Upper lobe of left lung (tissue), 6 donors: ENCODE measurements at regions not wholly inside any gene's neighbourhood (a gene's known extent, or its start where the extent isn't known, plus 50 kb on each side); places are given as distances from the start of the nearest gene placed in this dataset.
A peak's percentile ranks its signal among the peaks of the same experiment; 100 is the strongest.
"Not testable (repeated sequence)": the region's sequence is repeated elsewhere in the genome, so short reads cannot be mapped to it uniquely, and the experiment has no call there.

Experiments
- ATAC-seq, 2 donors: fragments of 200-7000 bp; cut with Tn5 transposase; one replicate each; pipeline ENCODE4 v1.9.1; 2022; ENCODE audit warnings: mild to moderate bottlenecking in 2 of 2, moderate library complexity in 2 of 2; ENCODE audit not compliant: low FRiP score in 2 of 2
- DNase-seq, 2 donors: peaks; one replicate each; pipeline ENCODE4 v3.0.0-alpha.2; 2019 to 2020
- H3K27ac ChIP-seq, 4 donors: fragments of 200-600 bp; sonication (generic); one replicate each; pipeline ENCODE4 v1.5.1; 2016 to 2019
- H3K27me3 ChIP-seq, 4 donors: fragments of 200-600 bp; sonication (generic); one replicate each; pipeline ENCODE4 v1.5.1; 2017 to 2019
- H3K36me3 ChIP-seq, 4 donors: fragments of 200-600 bp; sonication (generic); one replicate each; pipeline ENCODE4 v1.5.1; 2016 to 2019
- H3K4me1 ChIP-seq, 4 donors: fragments of 200-600 bp; sonication (generic); one replicate each; pipeline ENCODE4 v1.5.1; 2018 to 2019
- H3K4me3 ChIP-seq, 4 donors: fragments of 200-600 bp; sonication (generic); one replicate each; pipeline ENCODE4 v1.5.1; 2017 to 2019; ENCODE audit warnings: mild to moderate bottlenecking in 2 of 4, moderate library complexity in 1 of 4
- H3K9me3 ChIP-seq, 4 donors: fragments of 200-600 bp; sonication (generic); one replicate each; pipeline ENCODE4 v1.5.1; 2018 to 2019
- CTCF ChIP-seq, 6 experiments: fragments of 450-650 bp in 4 of 6; fragments of 200-600 bp in 2 of 6; sonication (generic) in 2 of 6; IDR thresholded peaks; one replicate each; pipeline ENCODE4 v1.5.1; 2016 to 2019; ENCODE audit warnings: antibody characterized with exemption in 6 of 6
- EP300 ChIP-seq, 4 donors: sonication (generic); formaldehyde crosslinking; IDR thresholded peaks; one replicate each; pipeline ENCODE4 v1.5.1; 2017; ENCODE audit warnings: antibody characterized with exemption in 4 of 4, control low read depth in 2 of 4
- POLR2A ChIP-seq, 4 donors: fragments of 450-650 bp; IDR thresholded peaks; one replicate each; pipeline ENCODE4 v1.5.1; 2016 to 2017; ENCODE audit warnings: antibody characterized with exemption in 4 of 4, mild to moderate bottlenecking in 2 of 4
- POLR2AphosphoS5 ChIP-seq, 2 donors: sonication (generic); formaldehyde crosslinking; IDR thresholded peaks; one replicate each; pipeline ENCODE4 v1.5.1; 2017; ENCODE audit warnings: antibody characterized with exemption in 2 of 2
- WGBS, 2 donors: methylation state at CpG; one replicate each; pipeline ENCODE4 v1.1.5; 2017 to 2018; 5-methylcytosine and 5-hydroxymethylcytosine counted together
- donor health status: DM: no; HTN: no; CAD: no; lungs with moderate emphysema.
- donor health status: DM: no; HTN: yes; CAD: no; lungs with severe emphysema.

- ATAC-seq (no peak), DNase-seq (no peak)
- H3K9me3 ChIP-seq, result no peaks in the 10 kb centered on the region
- H3K27me3 ChIP-seq, result no peaks in the 10 kb centered on the region
- H3K4me1 ChIP-seq, result no peaks in the 10 kb centered on the region
- H3K4me3 ChIP-seq, result no peak overlapping the region
- TF ChIP-seq POLR2AphosphoS5 (IDR thresholded peaks at IDR 0.05) (no peak), EP300 (IDR thresholded peaks at IDR 0.05) (no peak), POLR2A (IDR thresholded peaks at IDR 0.05) (no peak), CTCF (IDR thresholded peaks at IDR 0.05) (no peak)
- H3K36me3 ChIP-seq, result no peaks in the 10 kb centered on the region
- no peak overlapping the region for H3K27ac ChIP-seq
- 72 to 73% methylated on average over 5 of the region's 5 CpGs for WGBS, 2 donors
Measured at GRCh38 chr1:209113521-209113920, 470.0 kb upstream of the CAMK1G start.

GRCh38 chr1:209116705-209117104 is 466.8 kb upstream of the CAMK1G start:
- 91 to 100% methylated on average over 1 of the region's 1 CpG for WGBS, 2 donors

GRCh38 chr1:209123601-209124000 is 459.9 kb upstream of the CAMK1G start:
- WGBS, 2 donors, result 54 to 64% methylated on average over 2 of the region's 2 CpGs
- ATAC-seq (no peak), DNase-seq (no peak)
- Histone ChIP-seq H3K4me3 (no peak overlapping the region), H3K4me1 (no peaks in the 10 kb centered on the region), H3K36me3 (no peaks in the 10 kb centered on the region), H3K27ac (no peak overlapping the region), H3K27me3 (no peaks in the 10 kb centered on the region), H3K9me3 (no peaks in the 10 kb centered on the region)
- TF ChIP-seq POLR2AphosphoS5 (IDR thresholded peaks at IDR 0.05), result no peak

More at GRCh38 chr1:209116705-209117104, 466.8 kb upstream of the CAMK1G start:
- no peaks in the 10 kb centered on the region for H3K9me3 ChIP-seq
- no peak overlapping the region for H3K27ac ChIP-seq
- DNase-seq (no peak), ATAC-seq (no peak)
- no peaks in the 10 kb centered on the region for H3K4me1 ChIP-seq
- no peak for TF ChIP-seq EP300 (IDR thresholded peaks at IDR 0.05)
- TF ChIP-seq POLR2A (IDR thresholded peaks at IDR 0.05), result no peak
- TF ChIP-seq CTCF (IDR thresholded peaks at IDR 0.05), result no peak
- TF ChIP-seq POLR2AphosphoS5 (IDR thresholded peaks at IDR 0.05), result no peak
- no peak overlapping the region for H3K4me3 ChIP-seq
- no peaks in the 10 kb centered on the region for H3K36me3 ChIP-seq
- H3K27me3 ChIP-seq, result no peaks in the 10 kb centered on the region

- not testable (repeated sequence) for H3K27me3 ChIP-seq, H3K4me1 ChIP-seq, H3K27ac ChIP-seq, H3K9me3 ChIP-seq, H3K36me3 ChIP-seq, ATAC-seq, H3K4me3 ChIP-seq
- WGBS, 2 donors, result 100% methylated on average over 6 of the region's 32 CpGs; no CpG with 5 or more reads in 1 of the 2 donors
- DNase-seq, result peak in 1 of 2 donors; percentile 52
Measured at GRCh38 chr1:209129091-209129490, 454.4 kb upstream of the CAMK1G start.

- no peaks in the 10 kb centered on the region for H3K4me1 ChIP-seq
- WGBS, 2 donors, result 79 to 90% methylated on average over 7 of the region's 7 CpGs
- DNase-seq (peak in 1 of 2 donors; percentile 18), ATAC-seq (no peak)
- H3K36me3 ChIP-seq, result no peaks in the 10 kb centered on the region
- no peaks in the 10 kb centered on the region for H3K9me3 ChIP-seq
- H3K27ac ChIP-seq, result no peak overlapping the region
- no peak for TF ChIP-seq POLR2AphosphoS5 (IDR thresholded peaks at IDR 0.05)
- no peak for TF ChIP-seq POLR2A (IDR thresholded peaks at IDR 0.05)
- TF ChIP-seq CTCF (IDR thresholded peaks at IDR 0.05), result no peak
- no peaks in the 10 kb centered on the region for H3K27me3 ChIP-seq
- no peak overlapping the region for H3K4me3 ChIP-seq
Measured at GRCh38 chr1:209130886-209131285, 452.6 kb upstream of the CAMK1G start.

- WGBS, 2 donors, result 80 to 88% methylated on average over 16 to 17 of the region's 17 CpGs
- Histone ChIP-seq H3K27ac (no peak overlapping the region), H3K9me3 (no peaks in the 10 kb centered on the region), H3K27me3 (no peaks in the 10 kb centered on the region), H3K36me3 (no peaks in the 10 kb centered on the region), H3K4me1 (no peaks in the 10 kb centered on the region), H3K4me3 (no peak overlapping the region)
- TF ChIP-seq POLR2A (IDR thresholded peaks at IDR 0.05) (no peak), CTCF (IDR thresholded peaks at IDR 0.05) (no peak), EP300 (IDR thresholded peaks at IDR 0.05) (no peak), POLR2AphosphoS5 (IDR thresholded peaks at IDR 0.05) (no peak)
- no peak for ATAC-seq
- peak in 1 of 2 donors; percentile 51 for DNase-seq
Measured at GRCh38 chr1:209132736-209133467, 450.6 kb upstream of the CAMK1G start.
